ENCODE measurements at regions not wholly inside any gene's neighbourhood (a gene's known extent, or its start where the extent isn't known, plus 50 kb on each side); places are given as distances from the start of the nearest gene placed in this dataset.
"Not testable (repeated sequence)": the region's sequence is repeated elsewhere in the genome, so short reads cannot be mapped to it uniquely, and the experiment has no call there.

DNA sequence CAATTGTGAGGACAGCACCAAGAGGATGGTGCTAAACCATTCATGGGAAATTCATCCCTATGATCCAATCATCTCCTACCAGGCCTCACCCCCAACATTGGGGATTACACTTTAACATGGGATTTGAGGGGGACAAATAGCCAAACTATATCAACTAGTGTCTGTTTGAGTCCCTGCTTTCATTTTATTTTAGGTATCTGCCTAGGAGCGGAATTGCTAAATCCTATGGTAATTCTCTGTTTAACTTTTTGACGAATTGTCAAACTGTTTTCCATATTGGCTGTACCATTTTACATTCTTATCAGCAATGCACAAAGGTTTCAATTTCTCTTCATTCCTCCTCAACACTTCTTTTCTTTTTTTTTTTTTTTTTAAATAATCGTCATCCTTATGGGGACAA lies 318.4 kb upstream of the NRP1 start:
- H3K79me2 ChIP-seq (ENCODE audit: insufficient read depth, low read length) = no peaks in the 10 kb centered on the region
- no peaks in the 10 kb centered on the region for H3K4me1 Mint-ChIP-seq
- H2AFZ ChIP-seq (ENCODE audit: low read length) = no peak overlapping the region
- H3K4ac ChIP-seq (ENCODE audit: low read depth, low read length) = no peak overlapping the region
- no peak overlapping the region for H4K5ac ChIP-seq (ENCODE audit: insufficient read length, low read depth, low read length)
- TF ChIP-seq, protein P1, sequence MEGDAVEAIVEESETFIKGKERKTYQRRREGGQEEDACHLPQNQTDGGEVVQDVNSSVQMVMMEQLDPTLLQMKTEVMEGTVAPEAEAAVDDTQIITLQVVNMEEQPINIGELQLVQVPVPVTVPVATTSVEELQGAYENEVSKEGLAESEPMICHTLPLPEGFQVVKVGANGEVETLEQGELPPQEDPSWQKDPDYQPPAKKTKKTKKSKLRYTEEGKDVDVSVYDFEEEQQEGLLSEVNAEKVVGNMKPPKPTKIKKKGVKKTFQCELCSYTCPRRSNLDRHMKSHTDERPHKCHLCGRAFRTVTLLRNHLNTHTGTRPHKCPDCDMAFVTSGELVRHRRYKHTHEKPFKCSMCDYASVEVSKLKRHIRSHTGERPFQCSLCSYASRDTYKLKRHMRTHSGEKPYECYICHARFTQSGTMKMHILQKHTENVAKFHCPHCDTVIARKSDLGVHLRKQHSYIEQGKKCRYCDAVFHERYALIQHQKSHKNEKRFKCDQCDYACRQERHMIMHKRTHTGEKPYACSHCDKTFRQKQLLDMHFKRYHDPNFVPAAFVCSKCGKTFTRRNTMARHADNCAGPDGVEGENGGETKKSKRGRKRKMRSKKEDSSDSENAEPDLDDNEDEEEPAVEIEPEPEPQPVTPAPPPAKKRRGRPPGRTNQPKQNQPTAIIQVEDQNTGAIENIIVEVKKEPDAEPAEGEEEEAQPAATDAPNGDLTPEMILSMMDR (conservative IDR thresholded peaks at IDR 0.05) = no peak
- H3K9me3 Mint-ChIP-seq = peaks cover 22 to 27% of the 10 kb centered on the region in 2 experiments
- H3K23me2 ChIP-seq (ENCODE audit: insufficient read length, low read depth, low read length, poor library complexity, severe bottlenecking) = no peaks in the 10 kb centered on the region
- H3K18ac ChIP-seq (ENCODE audit: insufficient read length, low read depth, low read length) = no peak overlapping the region
- no peaks in the 10 kb centered on the region for H3K4me1 ChIP-seq (ENCODE audit: insufficient read depth, low read length)
- no peak overlapping the region for H2BK12ac ChIP-seq (ENCODE audit: insufficient read length, low read depth, low read length)
- H3K4me2 ChIP-seq (ENCODE audit: insufficient read depth, insufficient read length, low read length) = no peak overlapping the region
- no peak overlapping the region for H4K8ac ChIP-seq (replicated peaks; ENCODE audit: insufficient read length, low read depth, low read length)
- no peak overlapping the region for H2BK120ac ChIP-seq (ENCODE audit: low read depth, low read length, poor library complexity, severe bottlenecking)
- H2BK20ac ChIP-seq (ENCODE audit: low read depth, low read length, poor library complexity, severe bottlenecking) = no peak overlapping the region
- H3T11ph ChIP-seq (ENCODE audit: low read length) = no peak overlapping the region
- H3K9ac ChIP-seq (ENCODE audit: extremely low read depth, insufficient read length, low read length) = no peak overlapping the region
- H3K56ac ChIP-seq (ENCODE audit: insufficient read length, low read depth, low read length) = no peak overlapping the region
- no peaks in the 10 kb centered on the region for H4K20me1 ChIP-seq (ENCODE audit: control insufficient read depth, insufficient read depth, insufficient read length)
- no peak overlapping the region for H3K14ac ChIP-seq (ENCODE audit: insufficient read depth, low read length)
- no peak overlapping the region for H4K91ac ChIP-seq (ENCODE audit: insufficient read length, low read depth, low read length)
- peaks cover 7 to 42% (median 12%) of the 10 kb centered on the region in 3 experiments; a peak in 5 of 7 replicates for H3K36me3 Mint-ChIP-seq (ENCODE audit: insufficient read depth in 1 of 3, low read depth in 3 of 3)
- no peak overlapping the region for H2AK5ac ChIP-seq (ENCODE audit: insufficient read length, low read length)
- H3K4me3 Mint-ChIP-seq = no peak overlapping the region
- no peaks in the 10 kb centered on the region for H3K27me3 ChIP-seq (ENCODE audit: insufficient read depth, low read length)
- no peaks in the 10 kb centered on the region for H3K79me1 ChIP-seq (ENCODE audit: insufficient read depth, low read depth, low read length, poor library complexity, severe bottlenecking)
- H3K27ac Mint-ChIP-seq = no peak overlapping the region
- H2BK5ac ChIP-seq (ENCODE audit: insufficient read length, low read length) = no peak overlapping the region
- H3K27ac ChIP-seq (ENCODE audit: insufficient read length, low read depth, low read length) = no peak overlapping the region
- DNase-seq = no peak
- no peak overlapping the region for H2BK15ac ChIP-seq (ENCODE audit: low read depth, low read length)
- H3K27me3 Mint-ChIP-seq (ENCODE audit: low read depth) = peaks cover 1% of the 10 kb centered on the region; the same call in 1 of the 2 replicates
- H3K23ac ChIP-seq (ENCODE audit: insufficient read length, low read depth, low read length) = no peak overlapping the region
- no peaks in the 10 kb centered on the region for H3K9me3 ChIP-seq (ENCODE audit: control insufficient read depth, low read depth, low read length)
- WGBS (ENCODE audit: extremely low coverage, insufficient read length, low lambda C conversion rate) = 100% methylated on average over 1 of the region's 3 CpGs

DNA sequence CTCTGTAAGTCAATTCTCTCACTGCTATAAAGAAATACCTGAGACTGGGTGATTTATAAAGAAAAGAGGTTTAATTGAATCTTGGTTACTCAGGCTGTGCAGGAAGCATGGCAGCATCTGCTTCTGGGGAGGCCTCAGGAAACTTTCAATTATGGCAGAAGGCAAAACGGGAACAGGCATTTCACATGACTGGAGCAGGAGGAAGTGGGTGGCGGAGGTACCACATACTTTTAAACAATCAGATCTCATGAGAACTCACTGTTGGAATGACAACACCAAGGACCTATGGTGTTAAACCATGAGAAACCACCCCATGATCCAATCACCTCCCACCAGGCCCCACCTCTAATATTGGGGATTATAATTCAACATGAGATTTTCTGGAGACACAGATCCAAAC lies 315.7 kb upstream of the NRP1 start:
- H3K9me3 Mint-ChIP-seq = peaks cover 22 to 27% of the 10 kb centered on the region in 2 experiments
- DNase-seq; H3K79me2 ChIP-seq (ENCODE audit: insufficient read depth, low read length); H2BK12ac ChIP-seq (ENCODE audit: insufficient read length, low read depth, low read length); H2BK15ac ChIP-seq (ENCODE audit: low read depth, low read length); H2BK5ac ChIP-seq (ENCODE audit: insufficient read length, low read length); H3K14ac ChIP-seq (ENCODE audit: insufficient read depth, low read length); H4K5ac ChIP-seq (ENCODE audit: insufficient read length, low read depth, low read length); H3K9me3 ChIP-seq (ENCODE audit: control insufficient read depth, low read depth, low read length); H3K4me1 ChIP-seq (ENCODE audit: insufficient read depth, low read length); H3K18ac ChIP-seq (ENCODE audit: insufficient read length, low read depth, low read length); H3K79me1 ChIP-seq (ENCODE audit: insufficient read depth, low read depth, low read length, poor library complexity, severe bottlenecking); H4K91ac ChIP-seq (ENCODE audit: insufficient read length, low read depth, low read length); H3K4ac ChIP-seq (ENCODE audit: low read depth, low read length); H2AFZ ChIP-seq (ENCODE audit: low read length); H4K20me1 ChIP-seq (ENCODE audit: control insufficient read depth, insufficient read depth, insufficient read length); H3K4me1 Mint-ChIP-seq; H2BK20ac ChIP-seq (ENCODE audit: low read depth, low read length, poor library complexity, severe bottlenecking); H3T11ph ChIP-seq (ENCODE audit: low read length); H3K23me2 ChIP-seq (ENCODE audit: insufficient read length, low read depth, low read length, poor library complexity, severe bottlenecking); H3K4me3 Mint-ChIP-seq; H3K27ac ChIP-seq (ENCODE audit: insufficient read length, low read depth, low read length); H3K27me3 ChIP-seq (ENCODE audit: insufficient read depth, low read length); H3K23ac ChIP-seq (ENCODE audit: insufficient read length, low read depth, low read length); H4K8ac ChIP-seq (replicated peaks; ENCODE audit: insufficient read length, low read depth, low read length); H3K9ac ChIP-seq (ENCODE audit: extremely low read depth, insufficient read length, low read length); H3K4me2 ChIP-seq (ENCODE audit: insufficient read depth, insufficient read length, low read length); H3K56ac ChIP-seq (ENCODE audit: insufficient read length, low read depth, low read length); H2AK5ac ChIP-seq (ENCODE audit: insufficient read length, low read length); H2BK120ac ChIP-seq (ENCODE audit: low read depth, low read length, poor library complexity, severe bottlenecking); H3K27me3 Mint-ChIP-seq (ENCODE audit: low read depth); H3K27ac Mint-ChIP-seq: not testable (repeated sequence)
- H3K36me3 Mint-ChIP-seq (ENCODE audit: insufficient read depth in 1 of 3, low read depth in 3 of 3) = peaks cover 7 to 42% (median 12%) of the 10 kb centered on the region in 3 experiments; a peak in 5 of 7 replicates
- WGBS (ENCODE audit: extremely low coverage, insufficient read length, low lambda C conversion rate) = no CpG with 5 or more reads among the region's 2 CpGs

Measured in H9 (cell line).